DMS79 (cell line): ENCODE measurements at regions not wholly inside any gene's neighbourhood (a gene's known extent, or its start where the extent isn't known, plus 50 kb on each side); places are given as distances from the start of the nearest gene placed in this dataset.

Source experiments
- DNase-seq: peaks from one replicate; lab custom pipeline; 2025; lab: John Stamatoyannopoulos, UW

DNA sequence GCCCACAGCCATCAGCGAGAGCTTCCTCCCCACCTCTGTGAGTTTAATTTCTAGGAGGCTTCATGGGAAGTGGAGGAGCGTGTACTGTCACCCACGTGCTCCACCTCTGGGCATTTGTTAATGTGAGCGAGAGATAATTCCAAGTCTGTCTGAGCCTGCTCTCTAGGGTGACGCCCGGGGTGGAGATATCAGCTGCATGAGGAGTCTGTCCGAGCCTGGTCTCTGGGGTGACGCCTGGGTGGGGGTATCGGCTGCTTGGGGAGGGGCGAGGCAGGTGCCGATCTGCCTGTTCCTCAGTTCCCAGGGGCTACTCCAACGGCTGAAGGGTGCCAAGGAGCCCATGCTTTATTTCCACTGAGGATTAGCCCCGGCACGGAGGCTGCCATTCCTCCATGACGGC is 735.0 kb downstream of the BRD1 start:
- DNase-seq: no peak

DNA sequence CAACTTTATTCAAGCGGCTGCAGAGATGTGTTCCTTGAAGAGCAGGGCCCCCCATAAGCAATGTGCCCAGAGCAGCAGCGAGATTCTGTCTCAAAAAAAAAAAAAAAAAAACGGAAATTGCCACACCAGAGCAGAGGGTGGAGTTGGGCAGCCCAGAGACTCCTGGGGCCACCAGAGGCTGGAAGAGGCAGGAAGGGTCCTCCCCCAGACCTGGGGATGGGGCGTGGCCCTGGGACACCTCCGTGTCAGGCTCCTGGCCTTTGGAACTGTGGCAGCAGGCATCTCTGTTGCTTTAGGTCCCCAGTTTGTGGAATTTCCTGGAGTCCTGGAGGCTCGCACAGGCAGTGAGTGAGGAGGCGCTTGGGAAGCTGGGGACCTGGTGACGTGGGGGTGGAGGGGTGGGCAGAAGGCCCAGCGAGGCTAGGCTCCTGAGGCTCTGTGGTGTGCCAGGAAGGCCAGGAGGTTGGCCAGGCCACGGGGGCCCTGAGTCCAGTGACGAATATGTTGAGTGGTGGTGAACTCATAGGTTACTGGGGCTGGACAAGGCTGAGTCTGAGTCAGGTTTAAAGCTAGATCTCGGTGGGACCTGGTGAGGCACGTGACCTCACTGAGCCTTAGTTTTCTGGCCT is 735.6 kb downstream of the BRD1 start:
- no peak for DNase-seq

DNA sequence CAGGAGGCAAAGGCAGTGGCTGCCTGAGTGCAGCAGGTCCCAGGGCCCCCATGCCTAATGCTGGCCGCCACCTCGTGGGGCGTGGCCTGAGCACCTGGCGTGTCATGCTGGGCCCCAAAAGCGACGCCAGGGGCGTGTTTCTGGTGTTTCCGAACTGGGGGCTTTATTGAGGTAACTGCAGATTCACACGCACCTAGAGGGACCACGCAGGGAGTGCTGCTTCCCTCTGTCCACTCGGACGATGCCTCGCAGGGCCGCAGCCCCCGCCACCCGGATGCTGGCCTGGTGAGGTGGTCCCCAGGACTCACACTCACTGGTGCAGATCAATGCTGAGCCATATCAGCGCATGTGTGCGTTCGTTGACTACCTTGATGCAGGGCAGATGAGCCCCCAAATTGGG is 736.2 kb downstream of the BRD1 start:
- DNase-seq: no peak

DNA sequence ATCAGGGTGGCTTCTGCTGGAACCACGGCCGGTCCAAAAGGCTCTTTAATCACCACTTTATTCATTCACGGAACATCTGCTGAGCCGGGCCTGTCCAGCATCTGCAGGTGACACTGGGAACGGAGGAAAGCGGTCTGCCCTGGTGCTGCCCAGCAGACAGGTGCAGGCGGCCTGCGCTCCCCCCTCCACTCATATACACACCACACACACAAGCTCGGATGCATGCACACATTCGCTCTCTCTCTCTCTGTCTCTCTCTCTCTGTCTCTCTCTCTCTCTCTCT is 736.9 kb downstream of the BRD1 start:
- DNase-seq: no peak

DNA sequence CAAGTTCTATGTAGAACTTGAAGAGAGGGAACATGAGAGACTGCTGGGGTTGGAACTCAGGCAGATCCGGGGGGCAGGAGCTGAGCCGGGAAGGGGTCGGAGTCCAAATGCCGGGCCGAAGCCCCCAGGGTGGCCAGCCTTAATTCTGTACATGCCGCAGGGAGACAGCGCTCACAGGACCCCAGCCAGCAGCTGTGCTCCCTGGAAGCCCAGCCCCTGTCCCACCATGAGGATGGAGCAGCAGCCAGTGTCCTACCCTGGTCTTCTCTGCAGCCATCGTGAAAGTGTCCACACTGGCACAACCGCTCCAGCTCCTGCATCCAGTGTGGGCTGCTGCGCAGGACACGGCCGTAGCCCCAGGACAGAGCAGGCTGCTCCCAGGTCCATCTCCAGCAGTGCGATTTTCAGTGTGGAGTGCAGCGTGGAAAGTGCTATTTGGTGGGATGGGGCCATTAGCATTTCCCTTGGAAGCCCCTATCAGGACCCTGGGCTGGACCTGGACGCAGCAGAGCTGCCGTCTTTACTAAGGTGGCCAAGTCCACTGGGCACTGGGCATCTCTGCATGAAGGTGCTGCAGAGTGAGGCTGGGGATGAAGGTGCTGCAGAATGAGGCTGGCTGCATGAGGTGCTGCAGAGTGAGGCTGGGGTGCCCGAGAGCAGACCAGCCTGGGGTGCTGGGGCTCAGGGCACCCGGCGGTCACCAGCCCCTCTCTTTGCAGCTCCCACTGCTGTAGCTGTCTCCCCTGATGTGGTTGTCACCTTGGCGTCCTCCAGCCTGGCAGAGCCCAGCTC is 737.4 kb downstream of the BRD1 start:
- no peak for DNase-seq

DNA sequence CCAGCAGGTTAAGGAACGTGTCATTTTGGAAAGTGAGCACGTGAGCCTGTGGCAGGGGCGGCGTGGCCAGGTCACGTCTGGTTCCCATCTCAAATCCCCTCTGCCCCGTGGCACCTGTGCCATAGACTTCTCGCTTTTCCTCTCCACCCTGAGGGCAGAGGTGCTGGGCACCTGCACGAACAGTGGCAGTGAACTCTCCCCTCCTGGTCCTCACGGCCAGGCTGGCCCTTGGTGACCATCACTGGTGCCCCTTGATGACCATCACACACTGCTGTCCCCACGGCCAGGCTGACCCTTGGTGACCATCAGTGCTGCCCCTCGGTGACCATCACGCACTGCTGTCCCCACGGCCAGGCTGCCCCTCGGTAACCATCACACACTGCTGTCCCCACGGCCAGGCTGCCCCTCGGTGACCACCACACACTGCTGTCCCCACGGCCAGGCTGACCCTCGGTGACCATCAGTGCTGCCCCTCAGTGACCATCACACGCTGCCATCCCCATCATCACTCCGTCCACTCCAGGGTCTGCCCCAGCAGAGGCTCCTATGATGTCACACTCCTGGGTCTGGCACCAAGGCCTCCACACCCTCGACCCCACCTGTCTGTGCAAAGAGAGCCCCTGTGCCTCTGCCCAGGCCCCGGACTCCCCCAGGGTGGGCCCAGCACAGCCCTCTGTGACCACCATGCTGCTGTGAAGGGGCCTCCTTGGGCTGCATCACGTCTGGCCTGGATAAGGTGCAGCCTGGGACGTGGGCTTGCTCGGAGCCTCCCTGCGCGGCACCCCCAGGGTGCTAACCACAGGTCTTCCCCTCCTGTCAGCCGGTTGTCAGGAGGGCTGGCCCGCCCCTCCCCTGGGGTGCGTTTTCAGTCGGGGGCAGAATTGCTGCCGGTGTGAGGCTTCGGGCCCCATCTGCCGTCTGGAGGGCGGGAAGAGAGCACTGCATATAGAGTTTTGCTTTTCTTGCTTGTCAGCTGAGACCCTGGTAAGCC is 738.6 kb downstream of the BRD1 start:
- DNase-seq: no peak

DNA sequence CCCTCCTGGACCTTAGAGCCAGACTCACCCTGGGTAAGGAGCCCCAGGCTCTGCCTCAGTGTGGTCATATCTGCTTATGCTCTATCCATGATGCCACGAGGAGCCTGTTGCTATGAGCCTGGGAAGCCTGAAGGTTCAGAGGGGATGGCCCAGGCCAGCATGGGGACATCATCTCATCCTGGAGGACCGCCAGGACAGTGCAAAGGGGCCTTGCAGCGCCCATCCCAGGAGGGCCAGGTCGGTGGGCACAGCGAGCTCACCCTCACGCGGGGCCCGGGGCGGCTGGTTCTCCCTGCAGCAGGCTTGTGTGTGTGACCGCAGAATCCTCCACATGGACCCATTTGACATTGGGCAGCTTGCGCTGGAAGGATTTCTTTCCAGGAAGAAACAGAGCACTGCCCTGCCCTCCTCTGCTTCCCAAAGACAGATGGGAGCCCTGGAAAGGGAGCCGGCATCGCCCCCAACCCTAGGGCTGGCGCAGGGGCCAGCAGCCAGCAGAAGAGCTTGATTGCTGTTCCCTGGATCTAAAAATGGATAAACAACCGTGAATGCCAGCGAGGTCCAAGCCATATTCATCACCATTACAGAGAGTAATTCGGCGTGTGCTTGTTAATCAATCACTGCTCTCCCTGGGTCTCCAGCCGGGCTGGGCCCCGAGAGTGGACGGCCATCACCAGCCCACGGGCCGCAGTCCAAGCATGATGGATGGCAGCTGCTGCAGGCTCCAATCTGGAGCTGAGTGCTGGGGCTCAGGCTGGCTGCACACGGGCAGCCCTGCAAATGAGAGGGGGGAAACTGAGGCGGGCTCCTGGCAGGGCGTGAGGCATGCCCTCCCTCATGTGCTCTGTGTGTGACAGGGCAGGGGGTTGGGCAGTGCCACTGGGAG is 739.7 kb downstream of the BRD1 start:
- no peak for DNase-seq

DNA sequence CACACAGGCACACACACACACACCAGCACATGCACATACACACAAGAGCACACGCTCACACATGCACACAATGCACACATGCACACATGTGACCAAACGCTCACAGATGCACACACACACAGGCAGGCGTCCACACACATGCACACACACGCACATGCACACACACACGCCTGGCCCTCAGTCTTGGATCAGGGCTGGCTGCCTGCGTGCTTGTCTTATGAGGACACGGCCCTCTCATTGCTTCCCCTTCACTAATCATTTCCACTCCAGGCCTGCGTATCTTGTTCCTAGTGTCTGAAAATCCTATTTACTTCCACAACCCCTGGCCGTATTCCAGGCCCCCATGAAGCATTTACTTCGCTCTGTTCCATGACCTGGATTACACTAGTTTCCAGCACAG is 740.5 kb downstream of the BRD1 start:
- peak; percentile 5 for DNase-seq

DNA sequence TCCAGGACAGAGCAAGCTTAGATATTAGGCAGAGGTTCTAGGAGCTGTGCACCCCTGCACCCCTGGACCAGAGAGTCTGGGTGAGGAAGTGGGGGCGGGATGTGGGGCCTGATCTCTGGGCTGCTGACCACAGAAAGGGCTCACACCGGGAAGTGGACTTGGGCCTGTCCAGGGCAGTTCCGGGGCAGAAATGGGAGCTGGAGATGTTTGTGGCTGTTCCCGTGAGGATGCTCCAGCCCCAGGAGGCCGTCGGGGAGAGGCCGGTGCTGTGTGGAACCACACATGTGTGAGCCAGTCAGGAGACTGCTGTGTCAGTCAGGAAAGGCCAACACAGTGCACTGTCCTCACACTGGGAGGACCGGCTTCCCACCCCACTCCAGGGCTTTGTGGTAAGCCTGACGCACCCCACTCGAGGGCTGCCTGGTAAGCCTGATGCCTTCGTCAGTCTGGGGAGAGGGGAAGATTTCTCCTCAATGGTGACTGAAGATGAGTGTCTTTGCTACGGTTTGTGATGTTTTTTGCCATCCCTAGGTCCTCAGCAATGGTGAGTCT is 741.0 kb downstream of the BRD1 start:
- no peak for DNase-seq

DNA sequence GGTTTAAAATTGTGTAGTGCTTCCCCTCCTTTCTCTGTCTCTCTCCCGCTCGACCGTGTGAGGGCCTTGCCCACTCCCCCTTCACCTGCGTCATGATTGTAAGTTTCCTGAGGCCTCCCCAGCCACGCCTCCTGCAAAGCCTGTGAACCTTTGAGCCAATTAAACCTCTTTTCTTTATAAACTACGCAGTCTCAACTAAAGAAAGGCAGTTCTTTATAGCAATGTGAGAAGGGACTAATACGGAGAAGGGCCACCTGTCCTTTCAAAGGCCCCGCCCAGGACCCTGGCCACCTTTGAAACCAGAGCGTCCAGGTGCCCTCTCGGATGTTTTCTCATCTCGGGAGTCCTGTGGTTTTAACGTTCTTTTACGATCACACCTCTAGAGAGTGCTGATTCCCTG is 741.5 kb downstream of the BRD1 start:
- DNase-seq: no peak

DNA sequence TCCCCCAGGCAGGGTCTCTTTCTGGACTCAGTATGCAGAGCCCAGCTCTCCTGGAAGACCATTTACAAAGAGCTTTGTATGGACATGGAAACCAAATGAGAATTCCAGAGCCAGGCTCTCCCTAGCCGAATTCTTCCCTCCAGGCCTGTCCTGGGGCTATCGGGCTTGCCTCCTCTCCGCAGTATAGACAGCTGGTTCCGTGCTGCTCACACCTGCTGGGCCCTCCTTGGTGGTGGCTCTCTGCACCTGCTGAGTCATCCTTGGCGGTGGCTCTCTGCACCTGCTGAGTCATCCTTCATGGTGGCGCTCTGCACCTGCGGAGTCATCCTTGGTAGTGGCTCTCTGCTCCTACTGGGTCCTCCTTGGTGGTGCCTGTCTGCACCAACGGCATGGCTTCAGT is 743.5 kb downstream of the BRD1 start:
- DNase-seq: no peak

DNA sequence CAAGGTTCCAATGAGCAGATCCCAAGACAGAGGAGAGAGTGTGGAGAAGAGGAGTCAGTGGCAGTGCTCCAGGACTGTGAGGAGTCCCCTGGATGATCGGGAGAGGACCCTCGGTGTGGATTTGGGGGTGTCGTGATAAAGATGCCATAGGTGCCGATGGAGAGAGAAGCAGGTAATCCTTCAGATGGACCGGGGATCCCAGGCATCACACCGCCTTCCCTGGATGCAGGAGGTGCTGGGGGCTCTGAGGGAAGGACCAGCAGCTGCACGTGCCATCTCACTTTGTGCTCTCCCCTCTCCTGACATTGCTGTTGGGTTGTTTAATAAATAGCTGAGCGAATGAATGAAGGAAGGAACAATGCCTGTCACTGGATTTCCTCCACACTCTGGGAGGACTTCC is 744.1 kb downstream of the BRD1 start:
- DNase-seq: no peak

DNA sequence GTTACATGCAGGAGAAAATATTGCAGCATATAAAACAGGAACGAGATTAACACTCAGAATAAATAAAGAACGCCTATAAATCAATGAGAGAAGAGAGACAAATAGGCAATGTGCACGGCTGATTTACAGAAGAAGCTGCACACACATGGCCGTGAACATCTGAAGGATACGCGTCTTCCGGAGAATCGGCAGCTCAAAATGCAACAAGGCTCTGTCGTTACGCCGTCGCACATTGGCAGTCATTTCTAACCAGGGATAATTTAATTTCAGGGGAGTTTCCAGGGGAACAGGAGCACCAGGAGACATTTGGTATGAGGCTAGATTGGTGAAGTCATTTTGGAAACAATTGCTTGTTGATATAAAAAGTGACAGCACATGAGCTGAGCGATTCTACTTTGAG is 745.2 kb downstream of the BRD1 start:
- DNase-seq: no peak

DNA sequence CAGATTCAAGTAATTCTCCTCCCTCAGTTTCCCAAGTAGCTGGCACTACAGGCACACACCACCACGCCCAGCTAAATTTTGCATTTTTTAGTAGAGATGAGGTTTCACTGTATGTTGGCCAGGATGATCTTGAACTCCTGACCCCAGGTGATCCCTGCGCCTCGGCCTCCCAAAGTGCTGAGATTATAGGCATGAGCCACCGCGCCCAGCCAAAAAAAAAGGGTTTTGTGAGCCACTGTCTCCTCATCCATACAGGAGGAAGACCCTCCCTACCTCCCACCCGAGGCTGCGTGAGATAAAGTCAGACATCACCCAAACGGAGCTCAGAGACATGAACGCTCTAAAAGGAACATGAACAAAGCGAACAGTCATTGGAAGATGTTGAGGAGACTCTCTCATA is 745.7 kb downstream of the BRD1 start:
- DNase-seq: no peak

DNA sequence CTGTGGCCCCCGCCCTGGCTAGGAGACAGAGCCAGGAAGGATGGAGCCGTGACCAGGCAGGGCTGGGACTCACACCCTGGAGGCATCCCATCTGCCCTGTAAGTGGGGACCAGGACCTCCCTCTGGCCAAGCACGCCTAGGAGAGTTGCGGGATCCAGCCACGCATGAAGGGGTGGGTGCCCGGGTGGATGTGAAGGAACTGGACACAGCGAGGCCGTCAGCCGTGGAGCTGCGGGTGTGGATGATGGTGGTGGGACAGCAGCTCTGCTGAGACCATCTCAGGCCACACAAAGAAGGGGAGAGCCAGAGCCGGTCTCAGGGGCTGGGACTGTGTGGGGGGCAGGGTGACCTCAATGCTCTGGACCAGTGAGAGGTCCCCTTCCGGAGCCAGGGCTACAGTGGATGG is 746.4 kb downstream of the BRD1 start:
- no peak for DNase-seq

DNA sequence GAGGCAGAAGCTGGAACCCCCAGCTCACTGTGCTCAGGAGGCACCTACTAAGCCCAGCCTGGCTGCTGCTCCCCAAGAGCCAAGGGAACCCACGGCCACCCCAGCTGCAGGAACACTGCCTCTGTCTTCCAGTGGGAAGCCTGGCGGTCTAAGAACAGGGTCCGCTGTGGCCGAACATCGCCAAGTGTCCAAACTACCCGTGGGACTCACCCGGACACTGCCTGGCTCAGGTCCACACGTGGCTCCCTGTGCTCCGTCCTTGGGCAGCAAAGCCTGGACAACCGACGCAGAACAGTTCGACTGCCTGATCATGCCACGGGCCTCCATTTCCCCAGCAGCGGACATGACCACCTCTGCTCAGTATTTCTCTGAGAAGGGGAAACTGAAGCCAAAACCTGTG is 747.0 kb downstream of the BRD1 start:
- no peak for DNase-seq

DNA sequence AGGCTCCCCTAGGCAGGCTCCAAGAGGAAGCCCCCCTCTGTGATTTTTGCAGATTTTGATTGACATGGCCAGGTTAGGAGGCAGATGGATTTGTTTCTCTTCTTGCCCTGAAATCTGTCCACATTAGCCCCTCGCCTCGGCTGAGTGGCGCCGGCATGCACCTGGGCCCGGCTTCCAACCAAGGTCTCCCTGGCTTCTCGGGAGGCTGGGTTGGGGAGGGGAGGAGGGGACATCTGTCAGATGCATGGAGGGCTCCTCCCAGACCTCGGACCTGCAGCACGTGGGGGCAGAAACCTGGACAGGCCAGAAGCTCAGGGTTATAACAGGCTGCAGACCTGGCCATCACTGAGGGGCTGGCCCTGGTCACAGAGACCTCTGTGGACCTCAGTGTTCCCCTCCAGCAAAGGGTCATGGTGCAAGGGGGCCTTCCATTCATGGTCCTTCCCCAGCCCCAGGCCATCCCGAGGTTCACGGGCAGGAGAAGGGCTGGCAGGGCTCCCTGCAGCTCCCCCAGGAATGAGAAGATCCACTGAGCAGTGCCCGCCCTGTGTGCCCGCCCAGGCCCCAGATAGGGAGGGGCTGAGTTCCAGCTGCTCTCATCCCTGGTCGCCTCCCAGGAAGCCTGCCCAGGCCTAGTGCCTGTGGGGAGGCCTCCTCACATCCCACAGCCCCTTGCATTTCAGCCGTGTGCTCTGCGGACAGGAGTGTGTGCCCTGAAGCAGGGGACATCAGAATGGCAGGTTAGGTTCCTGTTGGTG is 747.8 kb downstream of the BRD1 start:
- no peak for DNase-seq

DNA sequence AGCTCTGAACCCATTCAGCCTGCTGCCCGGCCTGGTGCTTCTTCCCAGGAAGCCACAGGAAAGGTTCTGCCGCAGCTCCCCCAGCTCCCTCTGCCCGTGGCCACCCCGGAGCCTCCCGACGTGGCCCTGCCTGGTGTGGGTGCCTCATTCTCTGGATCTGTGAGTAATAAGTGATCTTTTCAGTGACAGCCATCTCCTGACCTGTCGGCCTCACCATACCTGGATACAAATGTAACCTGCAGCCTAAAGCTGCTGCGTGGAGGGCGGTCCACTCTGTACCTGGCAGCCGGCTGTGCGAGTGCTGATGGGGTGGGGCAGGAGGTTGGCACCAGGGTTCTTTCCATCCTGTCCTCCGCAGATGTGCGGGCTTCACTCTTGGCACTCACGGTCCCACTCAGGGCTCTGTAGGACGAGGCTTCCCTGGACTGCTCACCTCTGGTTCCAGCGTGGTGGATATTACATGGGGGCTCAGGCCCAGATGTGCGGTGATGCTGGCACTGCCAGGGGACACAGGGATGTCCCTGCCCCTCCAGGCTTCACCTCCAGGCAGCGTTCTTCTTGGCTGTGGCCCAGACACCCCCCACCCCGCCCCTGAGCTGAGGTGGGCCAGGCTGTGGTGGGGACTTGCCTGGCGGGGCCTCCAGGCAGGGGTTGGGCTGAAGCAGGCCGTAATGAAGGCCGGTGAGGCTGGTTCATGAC is 748.5 kb downstream of the BRD1 start:
- no peak for DNase-seq

DNA sequence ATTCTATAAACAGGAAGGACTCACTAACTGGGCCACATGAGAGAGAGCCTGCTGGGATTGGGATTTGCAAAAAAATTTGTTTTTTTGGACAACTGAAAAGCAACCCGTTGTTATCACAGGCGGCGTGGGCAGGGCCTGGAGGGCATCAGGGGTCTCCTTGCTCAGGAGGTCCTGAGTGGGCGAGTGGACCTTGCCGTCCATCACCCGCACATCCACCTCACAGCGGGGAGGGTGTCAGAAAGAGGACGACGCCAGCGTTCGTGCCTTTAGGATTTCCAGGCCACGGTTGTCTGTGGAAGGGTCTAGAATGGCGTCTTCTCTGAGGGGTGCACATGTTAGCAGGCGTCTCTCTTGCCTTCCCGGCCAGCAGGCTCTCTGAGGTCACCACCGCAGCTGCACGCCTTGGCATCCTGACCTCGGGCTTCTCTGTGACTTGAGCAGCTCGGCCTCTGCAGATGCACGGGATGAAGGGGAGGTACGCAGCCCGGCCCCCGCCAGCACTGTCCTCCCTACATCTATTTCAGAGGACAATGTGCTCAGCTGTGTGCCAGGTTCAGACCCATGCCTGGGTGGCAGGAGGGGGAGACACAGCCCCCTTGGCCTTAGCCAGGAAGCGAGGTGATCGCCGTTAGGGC is 749.5 kb downstream of the BRD1 start:
- DNase-seq: no peak

DNA sequence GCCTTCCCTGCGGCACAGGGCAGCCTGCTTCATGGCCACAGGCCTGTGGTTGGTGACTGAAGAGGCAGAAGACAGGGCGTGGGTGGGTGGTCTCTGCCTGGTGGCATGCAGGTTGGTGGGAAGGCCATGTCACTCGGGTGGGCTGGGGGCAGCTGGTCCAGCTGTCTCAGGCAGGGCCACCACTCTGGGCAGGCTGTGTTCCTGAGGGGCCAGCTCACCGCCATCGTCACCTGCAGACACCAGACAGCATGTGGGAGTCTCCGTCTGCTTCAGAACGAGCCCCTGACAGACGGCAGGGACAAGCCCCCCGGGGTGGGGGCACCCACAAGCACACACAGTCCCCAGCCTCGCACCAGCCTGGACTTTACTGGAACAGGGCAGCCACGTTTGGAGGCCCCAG is 750.1 kb downstream of the BRD1 start:
- no peak for DNase-seq
